ENCODE measurements at regions not wholly inside any gene's neighbourhood (a gene's known extent, or its start where the extent isn't known, plus 50 kb on each side); places are given as distances from the start of the nearest gene placed in this dataset.

DNA sequence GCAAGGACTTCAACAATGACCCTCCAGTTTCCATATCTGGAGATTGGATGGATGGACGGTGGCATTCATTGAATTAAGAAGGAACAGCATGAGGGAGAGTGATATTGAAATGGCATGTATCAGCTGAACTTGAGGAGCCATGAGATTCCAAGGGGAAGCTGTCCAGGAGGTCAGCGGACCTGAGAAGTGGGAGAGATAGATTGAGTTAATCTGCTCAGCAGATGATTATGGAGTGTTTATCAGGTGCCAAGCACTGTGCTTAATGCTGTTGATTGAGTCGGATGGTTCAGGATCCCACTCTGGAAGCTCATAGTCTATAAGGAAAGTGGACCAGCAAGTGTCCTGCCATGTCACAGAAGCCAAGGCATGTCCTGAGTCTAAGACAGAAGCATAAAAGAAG is 581.3 kb downstream of the INSC start:
- no peak overlapping the region for H3K18ac ChIP-seq (ENCODE audit: low read length)
- H3K4me3 ChIP-seq (ENCODE audit: low read length in 2 of 2): no peak overlapping the region
- no peak overlapping the region for H3K14ac ChIP-seq (ENCODE audit: low read length)
- H3K27me3 ChIP-seq (ENCODE audit: control insufficient read depth in 3 of 3, insufficient read depth in 3 of 3, low read depth in 1 of 3, low read length in 3 of 3): no peaks in the 10 kb centered on the region
- no peak overlapping the region for H2AK5ac ChIP-seq (ENCODE audit: low read depth, low read length)
- H3K79me1 ChIP-seq (ENCODE audit: low read depth, low read length): no peaks in the 10 kb centered on the region
- DNase-seq (ENCODE audit: low spot score): no peak
- H2BK5ac ChIP-seq (ENCODE audit: low read length): no peak overlapping the region
- H2BK15ac ChIP-seq (ENCODE audit: low read length): no peak overlapping the region
- no peak overlapping the region for H3K9ac ChIP-seq (ENCODE audit: low read depth, low read length, poor library complexity)
- H3K4ac ChIP-seq (ENCODE audit: low read length): no peak overlapping the region
- no peak overlapping the region for H2BK120ac ChIP-seq (ENCODE audit: low read depth, low read length)
- H3K23ac ChIP-seq (ENCODE audit: low read depth, low read length, poor library complexity): no peak overlapping the region
- H4K8ac ChIP-seq (ENCODE audit: low read depth, low read length): no peak overlapping the region
- H2BK12ac ChIP-seq (ENCODE audit: low read length): no peak overlapping the region
- H3K36me3 ChIP-seq (replicated peaks in 1 of 2; ENCODE audit: control insufficient read depth in 2 of 2, insufficient read depth in 2 of 2, low read length in 2 of 2): no peaks in the 10 kb centered on the region
- H3K27ac ChIP-seq (replicated peaks; ENCODE audit: low read length): no peak overlapping the region
- WGBS, 2 donors (ENCODE audit: extremely low coverage in 2 of 2, insufficient read length in 2 of 2, insufficient replicate concordance in 1 of 2): no CpG with 5 or more reads among the region's 3 CpGs
- H3K4me2 ChIP-seq (ENCODE audit: insufficient read depth, low read length, poor library complexity, severe bottlenecking): no peak overlapping the region
- no peaks in the 10 kb centered on the region for H3K9me3 ChIP-seq (replicated peaks in 1 of 2; ENCODE audit: control insufficient read depth in 2 of 2, insufficient read depth in 1 of 2, low read depth in 1 of 2, low read length in 2 of 2)
- H4K91ac ChIP-seq (ENCODE audit: low read depth, low read length, poor library complexity): no peak overlapping the region
- H2AFZ ChIP-seq (ENCODE audit: low read length): no peak overlapping the region
- H3K4me1 ChIP-seq (ENCODE audit: control insufficient read depth in 2 of 2, insufficient read depth in 1 of 2, low read depth in 1 of 2, low read length in 2 of 2): no peaks in the 10 kb centered on the region

DNA sequence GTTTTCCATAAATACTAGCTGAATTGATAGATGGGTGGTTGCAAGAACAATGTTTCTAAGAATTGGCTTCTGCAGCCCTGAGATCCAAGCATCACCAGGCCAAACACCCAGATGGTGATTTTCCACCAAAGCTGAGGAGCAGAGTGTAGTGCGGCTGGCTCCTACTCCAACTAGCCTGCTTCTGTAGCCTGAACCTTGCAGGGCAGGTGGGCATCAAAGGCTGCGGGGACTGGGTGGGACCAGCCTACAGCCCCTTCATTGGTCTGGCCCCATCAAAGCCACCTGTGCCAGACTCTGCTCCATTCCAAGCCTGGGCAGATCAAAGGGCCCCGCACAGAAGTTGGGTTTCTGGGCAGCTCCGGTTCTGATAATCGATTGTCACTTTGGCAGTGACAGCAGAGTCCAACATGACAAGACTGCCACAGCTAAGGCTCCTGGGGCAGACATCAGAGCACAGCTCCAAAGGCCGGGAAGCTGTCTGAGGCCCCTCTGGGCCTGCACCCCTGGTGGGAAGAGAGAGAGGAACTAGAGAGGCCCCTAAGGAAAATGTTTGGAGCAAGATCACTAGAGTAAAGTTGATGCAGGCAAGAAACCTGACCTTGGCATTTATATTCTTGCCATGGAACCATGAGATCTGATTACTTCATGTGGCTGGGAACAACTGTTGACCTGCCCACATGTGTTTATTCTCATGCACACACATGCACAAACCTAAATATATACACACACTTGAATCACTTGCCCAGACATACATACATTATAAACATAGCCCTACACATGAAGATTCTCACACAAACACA is 582.9 kb downstream of the INSC start:
- H3K18ac ChIP-seq (ENCODE audit: low read length): no peak overlapping the region
- no peak overlapping the region for H4K91ac ChIP-seq (ENCODE audit: low read depth, low read length, poor library complexity)
- H3K4me1 ChIP-seq (ENCODE audit: control insufficient read depth in 2 of 2, insufficient read depth in 1 of 2, low read depth in 1 of 2, low read length in 2 of 2): no peaks in the 10 kb centered on the region
- H2BK5ac ChIP-seq (ENCODE audit: low read length): no peak overlapping the region
- no peaks in the 10 kb centered on the region for H3K36me3 ChIP-seq (replicated peaks in 1 of 2; ENCODE audit: control insufficient read depth in 2 of 2, insufficient read depth in 2 of 2, low read length in 2 of 2)
- H3K9ac ChIP-seq (ENCODE audit: low read depth, low read length, poor library complexity): no peak overlapping the region
- H3K27ac ChIP-seq (replicated peaks; ENCODE audit: low read length): no peak overlapping the region
- no peak for DNase-seq (ENCODE audit: low spot score)
- no peak overlapping the region for H2AK5ac ChIP-seq (ENCODE audit: low read depth, low read length)
- no peak overlapping the region for H3K4me2 ChIP-seq (ENCODE audit: insufficient read depth, low read length, poor library complexity, severe bottlenecking)
- no peak overlapping the region for H3K4me3 ChIP-seq (ENCODE audit: low read length in 2 of 2)
- H2BK120ac ChIP-seq (ENCODE audit: low read depth, low read length): no peak overlapping the region
- H3K23ac ChIP-seq (ENCODE audit: low read depth, low read length, poor library complexity): no peak overlapping the region
- no peak overlapping the region for H2BK12ac ChIP-seq (ENCODE audit: low read length)
- no peaks in the 10 kb centered on the region for H3K27me3 ChIP-seq (ENCODE audit: control insufficient read depth in 3 of 3, insufficient read depth in 3 of 3, low read depth in 1 of 3, low read length in 3 of 3)
- no peak overlapping the region for H2BK15ac ChIP-seq (ENCODE audit: low read length)
- H3K14ac ChIP-seq (ENCODE audit: low read length): no peak overlapping the region
- H3K79me1 ChIP-seq (ENCODE audit: low read depth, low read length): no peaks in the 10 kb centered on the region
- H2AFZ ChIP-seq (ENCODE audit: low read length): no peak overlapping the region
- no peak overlapping the region for H4K8ac ChIP-seq (ENCODE audit: low read depth, low read length)
- H3K9me3 ChIP-seq (replicated peaks in 1 of 2; ENCODE audit: control insufficient read depth in 2 of 2, insufficient read depth in 1 of 2, low read depth in 1 of 2, low read length in 2 of 2): no peaks in the 10 kb centered on the region
- no peak overlapping the region for H3K4ac ChIP-seq (ENCODE audit: low read length)
- no CpG with 5 or more reads among the region's 6 CpGs for WGBS, 2 donors (ENCODE audit: extremely low coverage in 2 of 2, insufficient read length in 2 of 2, insufficient replicate concordance in 1 of 2)

DNA sequence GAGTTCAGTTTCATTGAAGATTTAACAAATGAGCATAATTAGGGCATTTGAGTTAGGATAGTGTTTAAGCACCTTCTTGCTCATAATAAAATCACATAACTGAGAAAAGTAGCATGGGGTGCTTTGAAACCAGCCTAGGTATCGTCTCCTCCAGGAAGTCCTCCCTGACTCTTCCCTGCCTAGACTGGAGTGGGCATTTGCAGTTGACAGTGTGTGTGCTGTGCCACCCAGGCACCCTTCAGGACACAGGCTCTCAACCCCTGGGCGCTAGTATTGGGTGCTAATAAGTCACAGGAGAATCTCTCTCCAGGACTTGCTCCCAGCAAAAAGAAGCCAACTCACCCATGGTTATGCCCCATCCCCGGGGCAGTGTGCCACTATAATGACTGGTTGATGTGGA is 584.1 kb downstream of the INSC start:
- no peaks in the 10 kb centered on the region for H3K4me1 ChIP-seq (ENCODE audit: control insufficient read depth in 2 of 2, insufficient read depth in 1 of 2, low read depth in 1 of 2, low read length in 2 of 2)
- H3K9me3 ChIP-seq (replicated peaks in 1 of 2; ENCODE audit: control insufficient read depth in 2 of 2, insufficient read depth in 1 of 2, low read depth in 1 of 2, low read length in 2 of 2): no peaks in the 10 kb centered on the region
- no peak overlapping the region for H2BK12ac ChIP-seq (ENCODE audit: low read length)
- no peak overlapping the region for H3K4me2 ChIP-seq (ENCODE audit: insufficient read depth, low read length, poor library complexity, severe bottlenecking)
- H2BK120ac ChIP-seq (ENCODE audit: low read depth, low read length): no peak overlapping the region
- no peak overlapping the region for H3K4me3 ChIP-seq (ENCODE audit: low read length in 2 of 2)
- H2BK5ac ChIP-seq (ENCODE audit: low read length): no peak overlapping the region
- H3K36me3 ChIP-seq (replicated peaks in 1 of 2; ENCODE audit: control insufficient read depth in 2 of 2, insufficient read depth in 2 of 2, low read length in 2 of 2): no peaks in the 10 kb centered on the region
- no peak overlapping the region for H4K8ac ChIP-seq (ENCODE audit: low read depth, low read length)
- H3K4ac ChIP-seq (ENCODE audit: low read length): no peak overlapping the region
- no peak overlapping the region for H3K14ac ChIP-seq (ENCODE audit: low read length)
- H3K23ac ChIP-seq (ENCODE audit: low read depth, low read length, poor library complexity): no peak overlapping the region
- no peak overlapping the region for H4K91ac ChIP-seq (ENCODE audit: low read depth, low read length, poor library complexity)
- H3K79me1 ChIP-seq (ENCODE audit: low read depth, low read length): no peaks in the 10 kb centered on the region
- H2BK15ac ChIP-seq (ENCODE audit: low read length): no peak overlapping the region
- DNase-seq (ENCODE audit: low spot score): no peak
- no peak overlapping the region for H2AK5ac ChIP-seq (ENCODE audit: low read depth, low read length)
- H3K9ac ChIP-seq (ENCODE audit: low read depth, low read length, poor library complexity): no peak overlapping the region
- no peak overlapping the region for H2AFZ ChIP-seq (ENCODE audit: low read length)
- H3K18ac ChIP-seq (ENCODE audit: low read length): peak overlapping the region; percentile 12
- H3K27me3 ChIP-seq (ENCODE audit: control insufficient read depth in 3 of 3, insufficient read depth in 3 of 3, low read depth in 1 of 3, low read length in 3 of 3): no peaks in the 10 kb centered on the region
- H3K27ac ChIP-seq (replicated peaks; ENCODE audit: low read length): no peak overlapping the region
- no CpG with 5 or more reads among the region's 3 CpGs for WGBS, 2 donors (ENCODE audit: extremely low coverage in 2 of 2, insufficient read length in 2 of 2, insufficient replicate concordance in 1 of 2)

DNA sequence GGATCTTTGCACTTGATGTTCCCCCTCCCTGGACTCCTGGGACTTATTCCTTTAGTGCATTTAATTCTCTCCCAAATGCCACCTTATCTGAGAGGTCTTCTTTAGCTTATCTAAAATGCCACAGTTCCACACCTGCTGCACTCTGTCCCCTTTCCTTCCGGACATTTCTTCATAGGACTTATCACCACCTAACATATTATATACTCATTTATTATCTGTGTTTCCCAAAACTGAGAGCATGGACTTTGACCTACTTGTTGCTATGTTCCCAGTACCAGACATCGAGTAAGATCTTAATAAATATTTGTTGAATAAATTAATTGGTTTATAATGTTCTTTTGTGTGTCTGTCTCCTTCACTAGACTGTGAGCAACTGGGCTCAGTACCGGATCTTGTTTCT is 585.3 kb downstream of the INSC start:
- H2BK120ac ChIP-seq (ENCODE audit: low read depth, low read length): no peak overlapping the region
- no peak overlapping the region for H3K18ac ChIP-seq (ENCODE audit: low read length)
- H4K91ac ChIP-seq (ENCODE audit: low read depth, low read length, poor library complexity): no peak overlapping the region
- H3K9me3 ChIP-seq (replicated peaks in 1 of 2; ENCODE audit: control insufficient read depth in 2 of 2, insufficient read depth in 1 of 2, low read depth in 1 of 2, low read length in 2 of 2): no peaks in the 10 kb centered on the region
- H3K4me1 ChIP-seq (ENCODE audit: control insufficient read depth in 2 of 2, insufficient read depth in 1 of 2, low read depth in 1 of 2, low read length in 2 of 2): no peaks in the 10 kb centered on the region
- no CpG with 5 or more reads among the region's 3 CpGs for WGBS, 2 donors (ENCODE audit: extremely low coverage in 2 of 2, insufficient read length in 2 of 2, insufficient replicate concordance in 1 of 2)
- no peak overlapping the region for H2AK5ac ChIP-seq (ENCODE audit: low read depth, low read length)
- no peak overlapping the region for H3K4me3 ChIP-seq (ENCODE audit: low read length in 2 of 2)
- no peak overlapping the region for H2AFZ ChIP-seq (ENCODE audit: low read length)
- H3K79me1 ChIP-seq (ENCODE audit: low read depth, low read length): no peaks in the 10 kb centered on the region
- no peaks in the 10 kb centered on the region for H3K36me3 ChIP-seq (replicated peaks in 1 of 2; ENCODE audit: control insufficient read depth in 2 of 2, insufficient read depth in 2 of 2, low read length in 2 of 2)
- H3K27me3 ChIP-seq (ENCODE audit: control insufficient read depth in 3 of 3, insufficient read depth in 3 of 3, low read depth in 1 of 3, low read length in 3 of 3): no peaks in the 10 kb centered on the region
- H3K9ac ChIP-seq (ENCODE audit: low read depth, low read length, poor library complexity): no peak overlapping the region
- no peak overlapping the region for H3K4ac ChIP-seq (ENCODE audit: low read length)
- no peak overlapping the region for H3K4me2 ChIP-seq (ENCODE audit: insufficient read depth, low read length, poor library complexity, severe bottlenecking)
- no peak for DNase-seq (ENCODE audit: low spot score)
- H3K27ac ChIP-seq (replicated peaks; ENCODE audit: low read length): no peak overlapping the region
- no peak overlapping the region for H2BK5ac ChIP-seq (ENCODE audit: low read length)
- H2BK15ac ChIP-seq (ENCODE audit: low read length): no peak overlapping the region
- H3K14ac ChIP-seq (ENCODE audit: low read length): no peak overlapping the region
- H4K8ac ChIP-seq (ENCODE audit: low read depth, low read length): no peak overlapping the region
- no peak overlapping the region for H3K23ac ChIP-seq (ENCODE audit: low read depth, low read length, poor library complexity)
- no peak overlapping the region for H2BK12ac ChIP-seq (ENCODE audit: low read length)

Data from neuronal stem cell (in vitro differentiated cells).